Lower leg skin (tissue), 4 donors: ENCODE measurements at regions not wholly inside any gene's neighbourhood (a gene's known extent, or its start where the extent isn't known, plus 50 kb on each side); places are given as distances from the start of the nearest gene placed in this dataset.

ENCODE experiments used
- DNase-seq, 2 donors: peaks; one replicate each; pipeline ENCODE4 v3.0.0-alpha.2; 2019; ENCODE audit warnings: low spot score in 2 of 2
- H3K4me3 ChIP-seq: fragments of 200-600 bp; sonication (generic); 2 replicates; pipeline ENCODE4 v1.5.1; 2017; ENCODE audit warnings: mild to moderate bottlenecking, low read depth; ENCODE audit not compliant: poor library complexity, severe bottlenecking
- POLR2A ChIP-seq, 2 donors: fragments of 450-650 bp; IDR thresholded peaks; one replicate each; pipeline ENCODE4 v1.6.1; 2016 to 2017; ENCODE audit warnings: antibody characterized with exemption in 2 of 2, mild to moderate bottlenecking in 1 of 2, moderate library complexity in 1 of 2
- WGBS, 2 donors: methylation state at CpG; one replicate each; pipeline ENCODE4 v1.1.5; 2018; 5-methylcytosine and 5-hydroxymethylcytosine counted together
- intact Hi-C: fragments of 100-400 bp; cut with DNase I; formaldehyde crosslinking; loops from one replicate; pipeline ENCODE4 v1.15.0; 2023; ENCODE audit warnings: low total_unique reads
- TF ChIP-seq, protein P1 (sequence below), 3 donors: fragments of 450-650 bp; IDR thresholded peaks; one replicate each; pipeline ENCODE4 v1.5.1; 2016; ENCODE audit warnings: antibody characterized with exemption in 3 of 3, mild to moderate bottlenecking in 3 of 3, moderate library complexity in 2 of 3

- DNase-seq = no peak
- no peak overlapping the region for H3K4me3 ChIP-seq
- intact Hi-C loops = no loop called here
- 87 to 89% methylated on average over 4 of the region's 4 CpGs for WGBS, 2 donors
- TF ChIP-seq, protein P1, sequence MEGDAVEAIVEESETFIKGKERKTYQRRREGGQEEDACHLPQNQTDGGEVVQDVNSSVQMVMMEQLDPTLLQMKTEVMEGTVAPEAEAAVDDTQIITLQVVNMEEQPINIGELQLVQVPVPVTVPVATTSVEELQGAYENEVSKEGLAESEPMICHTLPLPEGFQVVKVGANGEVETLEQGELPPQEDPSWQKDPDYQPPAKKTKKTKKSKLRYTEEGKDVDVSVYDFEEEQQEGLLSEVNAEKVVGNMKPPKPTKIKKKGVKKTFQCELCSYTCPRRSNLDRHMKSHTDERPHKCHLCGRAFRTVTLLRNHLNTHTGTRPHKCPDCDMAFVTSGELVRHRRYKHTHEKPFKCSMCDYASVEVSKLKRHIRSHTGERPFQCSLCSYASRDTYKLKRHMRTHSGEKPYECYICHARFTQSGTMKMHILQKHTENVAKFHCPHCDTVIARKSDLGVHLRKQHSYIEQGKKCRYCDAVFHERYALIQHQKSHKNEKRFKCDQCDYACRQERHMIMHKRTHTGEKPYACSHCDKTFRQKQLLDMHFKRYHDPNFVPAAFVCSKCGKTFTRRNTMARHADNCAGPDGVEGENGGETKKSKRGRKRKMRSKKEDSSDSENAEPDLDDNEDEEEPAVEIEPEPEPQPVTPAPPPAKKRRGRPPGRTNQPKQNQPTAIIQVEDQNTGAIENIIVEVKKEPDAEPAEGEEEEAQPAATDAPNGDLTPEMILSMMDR (IDR thresholded peaks at IDR 0.05) = no peak
- TF ChIP-seq POLR2A (IDR thresholded peaks at IDR 0.05) = no peak
Measured at GRCh38 chr3:182244222-182244971, 532.7 kb downstream of the SOX2 start.

DNA sequence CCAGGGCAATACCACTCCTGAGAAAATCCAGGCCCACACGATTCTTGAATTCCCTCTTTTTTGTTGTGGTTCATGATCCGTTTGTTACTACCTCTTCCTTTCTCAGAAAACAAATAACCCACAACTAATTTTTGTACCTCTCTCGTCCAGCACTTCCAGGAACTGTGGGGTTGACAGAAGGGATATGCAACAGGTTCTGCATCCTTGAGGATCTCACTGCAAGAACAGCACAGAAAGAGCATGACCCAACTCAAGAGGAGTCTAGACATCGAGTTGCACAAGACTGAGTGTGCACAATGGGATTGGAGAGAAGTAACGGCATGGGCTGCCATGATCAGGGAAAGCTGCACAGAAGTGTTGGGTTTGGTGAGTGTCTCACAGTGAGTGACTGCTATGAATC is 533.3 kb downstream of the SOX2 start:
- no peak for DNase-seq
- intact Hi-C loops = no loop called here
- no peak for TF ChIP-seq POLR2A (IDR thresholded peaks at IDR 0.05)
- TF ChIP-seq, protein P1 (IDR thresholded peaks at IDR 0.05) = no peak
- H3K4me3 ChIP-seq = no peak overlapping the region
- WGBS, 2 donors = 87 to 89% methylated on average over 5 of the region's 5 CpGs

- TF ChIP-seq, protein P1 (IDR thresholded peaks at IDR 0.05) = no peak
- TF ChIP-seq POLR2A (IDR thresholded peaks at IDR 0.05) = no peak
- DNase-seq = no peak
- H3K4me3 ChIP-seq = no peak overlapping the region
- WGBS, 2 donors = 64 to 71% methylated on average over 5 of the region's 5 CpGs
- intact Hi-C loops = no loop called here
Measured at GRCh38 chr3:182246870-182247269, 535.1 kb downstream of the SOX2 start.

DNA sequence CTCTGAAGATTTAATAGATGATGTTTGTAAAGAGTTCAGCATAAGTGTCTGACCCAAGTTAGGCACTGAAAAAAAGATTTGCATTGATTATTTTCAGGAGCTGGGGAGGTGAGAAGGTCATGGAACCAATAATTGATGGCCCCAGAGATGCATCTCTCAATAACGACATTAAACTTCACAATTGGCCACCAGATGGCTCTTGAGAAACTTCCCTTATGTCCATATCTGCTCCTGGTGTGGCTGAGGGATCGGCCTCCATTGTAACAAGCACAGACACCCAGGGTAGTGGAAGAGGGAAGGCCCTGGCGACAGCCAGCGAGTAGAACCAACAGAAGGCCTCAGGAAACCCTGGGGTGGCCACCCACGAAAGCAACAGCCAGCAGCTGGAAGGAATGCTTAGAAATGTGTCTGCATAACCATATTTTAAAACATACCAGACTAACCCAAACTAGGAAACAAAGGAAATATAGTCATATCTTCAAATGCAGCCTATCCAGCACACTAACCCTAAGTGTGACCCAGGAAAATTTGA is 536.7 kb downstream of the SOX2 start:
- intact Hi-C loops = no loop called here
- WGBS, 2 donors = 70 to 81% methylated on average over 5 of the region's 5 CpGs
- TF ChIP-seq, protein P1 (IDR thresholded peaks at IDR 0.05) = no peak
- no peak for TF ChIP-seq POLR2A (IDR thresholded peaks at IDR 0.05)
- DNase-seq = no peak
- H3K4me3 ChIP-seq = no peak overlapping the region

- TF ChIP-seq, protein P1 (IDR thresholded peaks at IDR 0.05) = no peak
- TF ChIP-seq POLR2A (IDR thresholded peaks at IDR 0.05) = no peak
- no peak for DNase-seq
- no peak overlapping the region for H3K4me3 ChIP-seq
- WGBS, 2 donors = 72 to 75% methylated on average over 5 of the region's 5 CpGs
- intact Hi-C loops = no loop called here
Measured at GRCh38 chr3:182252802-182253201, 540.5 kb upstream of the ATP11B start.
